Right lobe of liver (tissue), 6 donors: ENCODE measurements at regions not wholly inside any gene's neighbourhood (a gene's known extent, or its start where the extent isn't known, plus 50 kb on each side); places are given as distances from the start of the nearest gene placed in this dataset.

Experiments
- ATAC-seq, 4 donors: fragments of 200-7000 bp; cut with Tn5 transposase; one replicate each; pipeline ENCODE4 v1.9.1; 2020; ENCODE audit warnings: mild to moderate bottlenecking in 4 of 4, moderate library complexity in 4 of 4
- DNase-seq, 3 donors: peaks; one replicate each; pipeline ENCODE4 v3.0.0-alpha.2; 2020
- H3K27ac ChIP-seq, 3 donors: fragments of 200-600 bp; one replicate each; pipeline ENCODE4 v1.8.0; 2022
- H3K27me3 ChIP-seq, 2 donors: fragments of 200-600 bp; one replicate each; pipeline ENCODE4 v1.8.0; 2022
- H3K36me3 ChIP-seq, 4 donors: fragments of 200-600 bp; sonication (generic) in 1 of 4; one replicate each; pipeline versions ENCODE4 v1.5.1 to v1.8.0; 2017 to 2022; ENCODE audit warnings: control low read depth in 1 of 4
- H3K4me1 ChIP-seq, 4 donors: fragments of 200-600 bp; sonication (generic) in 1 of 4; one replicate each; pipeline versions ENCODE4 v1.5.1 to v1.8.0; 2017 to 2022; ENCODE audit warnings: control low read depth in 1 of 4
- H3K4me3 ChIP-seq, 3 donors: fragments of 200-600 bp; one replicate each; pipeline ENCODE4 v1.8.0; 2022
- H3K9me3 ChIP-seq, 4 donors: fragments of 200-600 bp; sonication (generic) in 1 of 4; one replicate each; pipeline versions ENCODE4 v1.5.1 to v1.8.0; 2017 to 2022; ENCODE audit warnings: control low read depth in 1 of 4
- POLR2A ChIP-seq: fragments of 450-650 bp; IDR thresholded peaks from one replicate; pipeline ENCODE4 v1.6.1; 2017; ENCODE audit warnings: antibody characterized with exemption, mild to moderate bottlenecking
- WGBS: methylation state at CpG from one replicate; pipeline ENCODE4 v1.1.6; 2018; ENCODE audit warnings: low coverage, low lambda C conversion rate; ENCODE audit not compliant: insufficient coverage; ENCODE audit errors: missing lambda C conversion rate; 5-methylcytosine and 5-hydroxymethylcytosine counted together
- intact Hi-C, 2 donors: fragments of 100-400 bp; cut with DNase I; formaldehyde crosslinking; loops; one replicate each; pipeline versions ENCODE4 v1.11.2 to v1.14.1; 2022
- TF ChIP-seq, protein P1 (sequence below), 4 donors: fragments of 200-600 bp in 3 of 4; fragments of 450-650 bp in 1 of 4; IDR thresholded peaks; one replicate each; pipeline versions ENCODE4 v1.5.1 to v1.8.0; 2016 to 2022; ENCODE audit warnings: antibody characterized with exemption in 4 of 4, mild to moderate bottlenecking in 2 of 4
- donor health status: DM: no; HTN: yes; CAD: no.
- donor health status: DM: no; HTN: no; CAD: no.
- donor health status: DM: no; HTN: no; CAD: no.
- donor health status: DM: no; HTN: yes; CAD: no.
- donor health status: DM: no; HTN: yes; CAD: no.

DNA sequence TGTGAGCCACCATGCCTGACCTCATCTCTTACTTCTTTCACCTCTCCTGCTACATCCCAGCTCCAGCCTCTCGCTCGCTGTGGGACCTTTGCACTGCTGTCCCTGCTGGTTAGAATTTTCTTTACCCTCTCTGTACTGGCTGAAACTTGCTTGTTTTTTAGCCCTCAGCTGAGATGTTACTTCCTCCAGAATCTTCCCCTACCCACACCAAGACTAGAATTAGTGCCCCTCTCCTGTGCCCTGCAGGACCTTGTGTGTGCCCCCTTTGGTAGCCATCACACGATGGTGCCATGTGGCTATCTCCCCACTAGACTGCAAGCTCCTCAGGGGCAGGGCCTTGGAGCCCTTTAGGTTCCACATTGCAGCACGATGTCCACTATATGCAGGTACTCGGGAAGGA lies 84.1 kb downstream of the AIPL1 start:
- no peak for ATAC-seq
- TF ChIP-seq, protein P1, sequence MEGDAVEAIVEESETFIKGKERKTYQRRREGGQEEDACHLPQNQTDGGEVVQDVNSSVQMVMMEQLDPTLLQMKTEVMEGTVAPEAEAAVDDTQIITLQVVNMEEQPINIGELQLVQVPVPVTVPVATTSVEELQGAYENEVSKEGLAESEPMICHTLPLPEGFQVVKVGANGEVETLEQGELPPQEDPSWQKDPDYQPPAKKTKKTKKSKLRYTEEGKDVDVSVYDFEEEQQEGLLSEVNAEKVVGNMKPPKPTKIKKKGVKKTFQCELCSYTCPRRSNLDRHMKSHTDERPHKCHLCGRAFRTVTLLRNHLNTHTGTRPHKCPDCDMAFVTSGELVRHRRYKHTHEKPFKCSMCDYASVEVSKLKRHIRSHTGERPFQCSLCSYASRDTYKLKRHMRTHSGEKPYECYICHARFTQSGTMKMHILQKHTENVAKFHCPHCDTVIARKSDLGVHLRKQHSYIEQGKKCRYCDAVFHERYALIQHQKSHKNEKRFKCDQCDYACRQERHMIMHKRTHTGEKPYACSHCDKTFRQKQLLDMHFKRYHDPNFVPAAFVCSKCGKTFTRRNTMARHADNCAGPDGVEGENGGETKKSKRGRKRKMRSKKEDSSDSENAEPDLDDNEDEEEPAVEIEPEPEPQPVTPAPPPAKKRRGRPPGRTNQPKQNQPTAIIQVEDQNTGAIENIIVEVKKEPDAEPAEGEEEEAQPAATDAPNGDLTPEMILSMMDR (IDR thresholded peaks at IDR 0.05): no peak
- TF ChIP-seq POLR2A: no peak
- H3K4me1 ChIP-seq: no peaks in the 10 kb centered on the region

DNA sequence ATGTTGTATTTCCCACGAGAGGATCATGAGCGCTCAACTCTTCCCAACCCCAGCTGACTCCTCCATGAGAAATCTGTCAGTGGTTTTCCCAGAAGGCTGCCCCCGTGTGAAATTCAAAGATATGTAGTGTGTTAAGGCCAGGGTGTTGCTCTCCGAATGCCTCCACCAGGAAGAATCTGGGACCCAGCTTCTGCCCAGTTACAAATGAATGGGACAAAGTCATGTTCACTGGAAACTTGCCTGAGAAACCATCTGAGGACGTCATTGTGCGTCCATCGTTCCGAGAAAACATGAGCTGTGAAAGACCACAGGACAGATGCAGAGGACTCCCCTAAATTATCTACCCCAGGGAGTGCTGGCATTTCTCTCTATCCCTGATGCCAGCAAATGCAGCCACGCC lies 86.0 kb downstream of the AIPL1 start:
- H3K36me3 ChIP-seq: no peaks in the 10 kb centered on the region
- H3K4me1 ChIP-seq: no peaks in the 10 kb centered on the region
- no peak overlapping the region for H3K27ac ChIP-seq
- 50% methylated on average over 6 of the region's 9 CpGs for WGBS
- no peaks in the 10 kb centered on the region for H3K27me3 ChIP-seq
- TF ChIP-seq, protein P1 (IDR thresholded peaks at IDR 0.05): no peak
- TF ChIP-seq POLR2A: no peak
- no peak overlapping the region for H3K4me3 ChIP-seq
- peak in 1 of 3 donors; percentile 11 for DNase-seq
- intact Hi-C loops: no loop called here
- H3K9me3 ChIP-seq: no peaks in the 10 kb centered on the region
- no peak for ATAC-seq

More for the DNA sequence above, 84.1 kb downstream of the AIPL1 start:
- Histone ChIP-seq H3K4me3 (no peak overlapping the region), H3K9me3 (no peaks in the 10 kb centered on the region), H3K36me3 (no peaks in the 10 kb centered on the region), H3K27me3 (no peaks in the 10 kb centered on the region), H3K27ac (no peak overlapping the region)
- intact Hi-C loops: no loop called here
- DNase-seq: peak in 1 of 3 donors; percentile 1
- WGBS: 76% methylated on average over 5 of the region's 5 CpGs

DNA sequence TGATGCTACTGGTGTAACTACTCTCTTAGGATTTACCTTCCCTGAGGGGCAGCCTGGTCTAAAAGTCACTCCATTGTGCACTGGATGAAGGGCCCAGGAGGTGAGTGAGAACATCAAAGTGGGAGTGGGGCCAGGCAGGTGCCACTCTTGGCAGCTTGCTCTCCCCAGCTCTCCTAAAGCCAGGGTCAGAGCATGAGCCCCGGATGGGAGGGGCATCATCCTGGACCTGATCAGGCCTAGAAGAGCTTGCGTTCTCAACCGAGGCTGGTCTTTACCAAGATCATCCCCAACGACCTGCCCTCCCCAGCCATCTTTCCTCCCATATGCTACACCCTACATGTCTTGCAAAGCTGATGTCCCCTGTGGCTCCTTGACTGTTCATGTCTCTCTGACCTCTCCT lies 87.1 kb downstream of the AIPL1 start:
- no peak for ATAC-seq
- H3K27me3 ChIP-seq: no peaks in the 10 kb centered on the region
- no peak for TF ChIP-seq POLR2A
- TF ChIP-seq, protein P1 (IDR thresholded peaks at IDR 0.05): no peak
- intact Hi-C loops: no loop called here
- H3K36me3 ChIP-seq: no peaks in the 10 kb centered on the region
- H3K4me1 ChIP-seq: no peaks in the 10 kb centered on the region
- 29% methylated on average over 1 of the region's 4 CpGs for WGBS
- no peaks in the 10 kb centered on the region for H3K9me3 ChIP-seq
- no peak overlapping the region for H3K27ac ChIP-seq
- H3K4me3 ChIP-seq: no peak overlapping the region
- DNase-seq: peak in 1 of 3 donors; percentile 27

DNA sequence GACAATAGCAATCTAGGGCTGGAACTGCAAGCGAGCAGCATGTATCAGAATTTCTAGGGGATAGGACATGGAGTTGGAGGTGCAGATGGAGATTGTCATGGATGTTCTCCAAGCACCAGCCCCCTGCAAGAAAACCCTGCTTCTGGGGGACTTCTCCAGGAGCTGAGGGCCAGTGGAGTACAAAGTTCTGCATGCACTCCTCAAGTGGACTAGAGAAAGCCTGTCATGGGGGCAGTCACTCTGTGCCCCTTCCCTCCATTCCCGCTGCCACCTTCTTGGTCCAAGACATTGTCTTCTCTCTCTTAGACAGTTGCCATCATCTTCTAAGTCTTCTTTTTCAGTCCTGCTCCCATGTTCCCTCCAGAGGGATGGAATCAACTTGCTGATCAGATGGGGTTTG lies 87.9 kb downstream of the AIPL1 start:
- Histone ChIP-seq H3K27ac (no peak overlapping the region), H3K9me3 (no peaks in the 10 kb centered on the region), H3K36me3 (no peaks in the 10 kb centered on the region), H3K27me3 (no peaks in the 10 kb centered on the region), H3K4me3 (no peak overlapping the region), H3K4me1 (no peaks in the 10 kb centered on the region)
- intact Hi-C loops: no loop called here
- DNase-seq (peak in 1 of 3 donors; percentile 15), ATAC-seq (no peak)
- TF ChIP-seq, protein P1 (IDR thresholded peaks at IDR 0.05): no peak
- no peak for TF ChIP-seq POLR2A
- WGBS: 78% methylated on average over 2 of the region's 2 CpGs
